NCI-H748 (cell line): ENCODE measurements at regions not wholly inside any gene's neighbourhood (a gene's known extent, or its start where the extent isn't known, plus 50 kb on each side); places are given as distances from the start of the nearest gene placed in this dataset.
"Not testable (repeated sequence)": the region's sequence is repeated elsewhere in the genome, so short reads cannot be mapped to it uniquely, and the experiment has no call there.

Source experiments
- DNase-seq: peaks from one replicate; lab custom pipeline; 2025; ENCODE audit not compliant: unreplicated experiment; lab: John Stamatoyannopoulos, UW

GRCh38 chr3:109480014-109480413 is 142.7 kb upstream of the DPPA4 start:
- no peak for DNase-seq

GRCh38 chr3:109478614-109479013 is 141.3 kb upstream of the DPPA4 start:
- peak; percentile 1 for DNase-seq

DNA sequence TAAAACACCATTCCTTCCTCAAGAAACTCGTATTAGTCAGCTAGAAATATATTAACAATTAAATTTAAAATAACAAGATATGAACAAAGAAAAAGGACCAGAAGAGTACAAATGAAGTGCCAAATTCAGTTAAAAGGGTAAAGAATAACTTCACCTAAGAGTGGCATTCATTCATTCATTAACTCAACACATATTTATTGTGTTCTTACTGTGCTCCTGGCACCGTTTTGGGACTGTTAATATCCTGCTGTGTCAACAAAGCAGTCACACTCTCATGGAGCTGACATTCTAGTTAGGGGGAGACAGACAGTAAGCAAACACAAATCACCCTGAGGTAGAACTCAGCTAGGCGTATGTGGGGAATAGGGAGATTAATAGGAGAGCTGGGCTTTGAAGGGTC is 123.6 kb upstream of the DPPA4 start:
- DNase-seq, result no peak

DNA sequence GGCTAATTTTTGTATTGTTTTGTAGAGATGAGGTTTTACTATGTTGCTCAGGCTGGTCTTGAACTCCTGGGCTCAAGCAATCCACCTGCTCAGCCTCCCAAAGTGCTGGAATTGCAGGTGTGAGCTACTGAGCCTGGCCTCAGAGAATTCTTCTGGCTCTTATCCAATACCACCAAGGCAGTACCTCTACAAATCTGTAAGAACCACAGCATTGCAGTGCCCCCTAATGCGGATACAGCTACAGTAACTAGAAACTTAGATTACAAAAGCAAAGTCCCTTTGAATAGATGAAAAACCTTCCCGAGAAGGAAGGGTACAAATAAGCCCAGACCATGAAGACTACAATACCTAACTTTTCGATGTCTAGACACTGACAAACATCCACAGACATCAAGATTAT is 107.9 kb upstream of the DPPA4 start:
- no peak for DNase-seq

DNA sequence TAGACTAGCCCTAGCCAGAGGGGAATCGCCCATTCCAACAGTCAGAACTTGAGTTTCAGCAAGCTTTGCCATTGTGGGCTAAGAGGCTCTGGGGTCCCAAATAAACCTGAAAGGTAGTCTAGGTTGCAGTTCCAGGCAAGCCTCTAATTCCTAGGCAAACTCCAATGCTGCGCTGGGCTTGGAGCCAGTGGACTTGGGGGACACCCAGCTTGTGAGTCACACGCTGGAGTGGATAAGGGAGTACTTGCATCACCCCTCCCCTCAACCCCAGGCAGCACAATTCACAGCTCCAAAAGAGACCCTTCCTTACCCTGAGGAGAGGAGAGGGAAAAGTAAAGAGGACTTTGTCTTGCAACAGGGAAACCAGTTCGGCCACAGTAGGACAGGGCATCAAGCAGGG is 105.2 kb upstream of the DPPA4 start:
- DNase-seq, result no peak

GRCh38 chr3:109440353-109440752 is 103.0 kb upstream of the DPPA4 start:
- DNase-seq, result no peak

GRCh38 chr3:109432833-109433232 is 95.5 kb upstream of the DPPA4 start:
- DNase-seq, result no peak

DNA sequence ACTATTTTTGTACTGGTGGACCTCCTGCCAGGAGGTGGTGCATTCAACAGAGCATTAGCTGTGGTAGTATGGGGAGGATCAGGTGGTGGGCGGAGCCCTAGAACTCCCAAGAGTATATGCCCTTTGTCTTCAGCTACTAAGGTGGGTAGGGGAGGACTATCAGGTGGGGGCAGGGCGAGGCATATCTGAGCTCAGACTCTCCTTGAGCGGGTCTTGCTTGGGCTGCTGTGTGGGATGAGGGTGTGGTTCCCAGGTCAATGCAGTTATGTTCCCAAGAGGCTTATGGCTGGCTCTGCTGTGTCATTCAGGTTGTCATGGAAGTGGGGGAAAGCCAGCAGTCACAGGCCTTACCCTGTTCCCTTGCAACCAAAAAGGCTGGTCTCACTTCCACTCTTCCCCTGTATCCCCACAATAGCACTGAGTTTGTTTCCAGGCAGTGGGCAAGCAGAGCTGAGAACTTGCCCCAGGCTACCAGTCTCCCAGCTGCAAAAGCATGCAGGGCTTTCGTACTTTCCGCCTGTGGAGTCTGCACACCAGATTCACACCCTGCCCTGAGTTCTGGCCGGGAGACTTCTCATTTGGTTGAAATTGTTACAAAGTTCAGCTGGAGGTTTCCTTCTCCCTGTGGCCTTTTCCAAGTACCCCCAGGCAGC is 93.7 kb upstream of the DPPA4 start:
- DNase-seq, result no peak

DNA sequence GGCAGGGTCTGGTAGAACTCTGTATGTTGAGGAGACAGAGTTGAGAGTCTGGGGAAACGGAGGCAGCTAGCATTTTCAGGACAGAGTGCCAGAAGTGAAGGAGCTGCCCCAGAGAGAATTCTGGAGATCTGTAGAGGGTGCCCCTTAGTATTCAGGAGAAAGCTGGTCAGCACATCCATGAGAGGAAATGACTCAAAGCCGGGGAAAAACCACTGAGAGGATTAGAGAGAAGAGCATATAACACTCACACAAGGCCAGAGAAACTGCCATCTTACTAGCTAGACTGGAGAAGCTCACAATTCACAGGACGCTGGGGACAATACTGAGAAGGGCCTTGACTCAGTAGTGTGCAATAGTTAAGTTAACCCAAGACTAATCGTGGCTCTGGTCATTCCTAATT is 75.7 kb upstream of the DPPA4 start:
- no peak for DNase-seq

GRCh38 chr3:109411547-109411946 is 74.2 kb upstream of the DPPA4 start:
- DNase-seq, result no peak

DNA sequence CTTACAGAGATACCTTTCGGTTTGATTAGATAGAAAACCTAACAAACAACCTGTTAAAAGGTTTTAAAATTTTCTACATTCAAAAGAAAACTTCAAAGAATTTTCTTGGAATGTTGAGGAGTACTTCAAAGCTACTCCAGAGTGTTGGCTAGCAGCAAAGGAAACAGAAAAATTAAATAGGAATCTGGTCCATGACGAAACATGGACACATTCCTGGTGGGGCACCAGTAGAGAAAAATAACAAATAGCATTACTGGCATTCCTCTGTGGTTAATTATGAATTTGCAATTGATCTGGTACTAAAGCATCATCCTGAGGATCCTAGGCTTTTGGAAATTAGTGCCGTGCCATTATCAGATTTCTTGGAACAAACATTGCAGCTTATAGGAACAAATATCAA is 59.5 kb upstream of the DPPA4 start:
- no peak for DNase-seq

GRCh38 chr3:109393728-109394127 is 56.4 kb upstream of the DPPA4 start:
- DNase-seq, result not testable (repeated sequence)

GRCh38 chr3:109392293-109392692 is 54.9 kb upstream of the DPPA4 start:
- DNase-seq, result no peak

DNA sequence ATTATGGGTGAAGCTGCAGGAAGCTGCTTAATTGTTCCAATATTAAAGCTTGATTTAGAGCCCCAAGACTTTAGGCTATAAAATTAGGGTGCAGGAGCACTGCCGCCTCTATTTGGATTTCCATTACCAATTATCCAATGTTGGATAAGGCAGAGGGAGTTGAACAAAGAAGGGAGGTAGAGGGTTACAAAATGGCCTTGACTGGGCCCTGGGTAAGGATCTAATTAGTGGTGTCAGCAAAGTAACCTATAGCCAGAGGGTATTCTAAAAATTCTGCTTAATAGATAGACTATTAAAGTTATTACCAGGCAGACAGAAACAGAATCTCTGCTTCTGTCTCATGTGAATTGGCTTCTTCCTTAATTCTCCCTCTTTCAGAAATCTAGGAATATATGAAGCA is 50.3 kb upstream of the DPPA4 start:
- no peak for DNase-seq

DNA sequence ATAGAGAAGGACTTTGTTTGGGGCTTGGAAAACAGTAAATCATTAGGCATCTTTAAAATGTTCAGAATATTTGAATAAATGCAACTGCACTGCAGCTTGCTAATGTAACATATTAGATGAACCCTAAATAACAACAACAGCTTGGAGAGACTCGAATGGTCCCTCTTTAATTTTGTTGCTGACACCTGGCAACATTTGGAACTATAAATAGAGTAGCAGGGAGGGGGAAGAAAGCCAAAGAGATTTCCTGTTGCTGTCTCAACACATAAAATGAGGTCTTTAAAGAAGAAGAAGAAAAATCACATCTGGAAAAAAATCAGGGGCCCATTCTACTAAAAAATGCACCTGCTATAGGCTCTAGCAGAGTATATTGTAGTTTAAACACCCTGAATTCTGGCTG is 49.9 kb upstream of the DPPA4 start:
- DNase-seq, result no peak
